H9 (cell line): ENCODE measurements at regions not wholly inside any gene's neighbourhood (a gene's known extent, or its start where the extent isn't known, plus 50 kb on each side); places are given as distances from the start of the nearest gene placed in this dataset.

Experiments used
- DNase-seq: peaks from one replicate; pipeline ENCODE4 v3.0.0-alpha.2; 2017
- H2AFZ ChIP-seq: one replicate; pipeline ENCODE4 v1.6.1; 2013; ENCODE audit warnings: mild to moderate bottlenecking, low read length, control low read depth, moderate library complexity
- H2AK5ac ChIP-seq: 2 replicates; pipeline ENCODE4 v1.6.1; 2013; ENCODE audit warnings: low read length, control low read depth, mixed read lengths; ENCODE audit not compliant: insufficient read length
- H2BK120ac ChIP-seq: one replicate; pipeline ENCODE4 v1.6.1; 2013; ENCODE audit warnings: low read depth, mild to moderate bottlenecking, low read length, control low read depth, inconsistent platforms; ENCODE audit not compliant: poor library complexity, severe bottlenecking
- H2BK12ac ChIP-seq: 2 replicates; pipeline ENCODE4 v1.6.1; 2013; ENCODE audit warnings: low read length, control low read depth, mixed read lengths, low read depth; ENCODE audit not compliant: insufficient read length
- H2BK15ac ChIP-seq: 2 replicates; pipeline ENCODE4 v1.6.1; 2013; ENCODE audit warnings: low read depth, low read length, control low read depth
- H2BK20ac ChIP-seq: one replicate; pipeline ENCODE4 v1.6.1; 2013; ENCODE audit warnings: low read depth, mild to moderate bottlenecking, low read length, control low read depth, inconsistent platforms; ENCODE audit not compliant: poor library complexity, severe bottlenecking
- H2BK5ac ChIP-seq: 2 replicates; pipeline ENCODE4 v1.6.1; 2013; ENCODE audit warnings: low read length, control low read depth, mixed read lengths; ENCODE audit not compliant: insufficient read length
- H3K14ac ChIP-seq: 2 replicates; pipeline ENCODE4 v1.6.1; 2013; ENCODE audit warnings: low read length, control low read depth; ENCODE audit not compliant: insufficient read depth
- H3K18ac ChIP-seq: 2 replicates; pipeline ENCODE4 v1.6.1; 2013; ENCODE audit warnings: low read depth, mild to moderate bottlenecking, mixed read lengths, low read length, control low read depth; ENCODE audit not compliant: insufficient read length
- H3K23ac ChIP-seq: 2 replicates; pipeline ENCODE4 v1.6.1; 2013; ENCODE audit warnings: low read length, control low read depth, mixed read lengths, low read depth; ENCODE audit not compliant: insufficient read length
- H3K23me2 ChIP-seq: 2 replicates; pipeline ENCODE4 v1.6.1; 2013; ENCODE audit warnings: low read depth, mild to moderate bottlenecking, mixed read lengths, low read length, control low read depth; ENCODE audit not compliant: insufficient read length, poor library complexity, severe bottlenecking
- H3K27ac ChIP-seq: 2 replicates; pipeline ENCODE4 v1.5.1; 2013; ENCODE audit warnings: low read length, control low read depth, mixed read lengths, low read depth; ENCODE audit not compliant: insufficient read length
- H3K27me3 ChIP-seq: 2 replicates; pipeline ENCODE4 v1.6.1; 2013; ENCODE audit warnings: low read length, control low read depth, inconsistent platforms; ENCODE audit not compliant: insufficient read depth
- H3K4ac ChIP-seq: 2 replicates; pipeline ENCODE4 v1.6.1; 2013; ENCODE audit warnings: low read depth, mild to moderate bottlenecking, control low read depth, inconsistent platforms, low read length, moderate library complexity
- H3K4me1 ChIP-seq: 2 replicates; pipeline ENCODE4 v1.6.1; 2013; ENCODE audit warnings: low read length, control low read depth, inconsistent platforms; ENCODE audit not compliant: insufficient read depth
- H3K4me2 ChIP-seq: 2 replicates; pipeline ENCODE4 v1.6.1; 2013; ENCODE audit warnings: low read length, control low read depth, mixed read lengths; ENCODE audit not compliant: insufficient read length, insufficient read depth
- H3K56ac ChIP-seq: 2 replicates; pipeline ENCODE4 v1.6.1; 2013; ENCODE audit warnings: low read depth, mild to moderate bottlenecking, mixed read lengths, low read length, control low read depth; ENCODE audit not compliant: insufficient read length
- H3K79me1 ChIP-seq: 2 replicates; pipeline ENCODE4 v1.6.1; 2013; ENCODE audit warnings: low read depth, mild to moderate bottlenecking, moderate library complexity, low read length, control low read depth, inconsistent platforms; ENCODE audit not compliant: insufficient read depth, poor library complexity, severe bottlenecking
- H3K79me2 ChIP-seq: 2 replicates; pipeline ENCODE4 v1.6.1; 2013; ENCODE audit warnings: low read length, control low read depth, inconsistent platforms; ENCODE audit not compliant: insufficient read depth
- H3K9ac ChIP-seq: 2 replicates; pipeline ENCODE4 v1.6.1; 2013; ENCODE audit warnings: low read length, control low read depth, mixed read lengths; ENCODE audit not compliant: insufficient read length; ENCODE audit errors: extremely low read depth
- H3K9me3 ChIP-seq: one replicate; pipeline ENCODE4 v1.6.1; 2013; ENCODE audit warnings: low read depth, low read length, inconsistent platforms; ENCODE audit not compliant: control insufficient read depth
- H3T11ph ChIP-seq: one replicate; pipeline ENCODE4 v1.6.1; 2013; ENCODE audit warnings: mild to moderate bottlenecking, low read length, control low read depth, inconsistent platforms
- H4K20me1 ChIP-seq: one replicate; pipeline ENCODE4 v1.6.1; 2013; ENCODE audit not compliant: control insufficient read depth, insufficient read length, insufficient read depth
- H4K5ac ChIP-seq: 2 replicates; pipeline ENCODE4 v1.6.1; 2013; ENCODE audit warnings: low read depth, mild to moderate bottlenecking, mixed read lengths, low read length, control low read depth; ENCODE audit not compliant: insufficient read length
- H4K8ac ChIP-seq: replicated peaks from 2 replicates; pipeline ENCODE4 v1.6.1; 2013; ENCODE audit warnings: low read length, control low read depth, mixed read lengths, low read depth; ENCODE audit not compliant: insufficient read length
- H4K91ac ChIP-seq: 2 replicates; pipeline ENCODE4 v1.6.1; 2013; ENCODE audit warnings: low read depth, mild to moderate bottlenecking, moderate library complexity, mixed read lengths, low read length, control low read depth; ENCODE audit not compliant: insufficient read length
- H3K27ac Mint-ChIP-seq, 3 experiments: 2 replicates in 2 of 3; 3 replicates in 1 of 3; pipeline ENCODE4 v1.8.0; 2020 to 2021; ENCODE audit warnings: mixed read lengths in 3 of 3, mild to moderate bottlenecking in 1 of 3, moderate library complexity in 1 of 3
- H3K27me3 Mint-ChIP-seq: 2 replicates; pipeline ENCODE4 v1.8.0; 2021; ENCODE audit warnings: low read depth, mild to moderate bottlenecking, moderate library complexity, mixed read lengths
- H3K36me3 Mint-ChIP-seq, 3 experiments: 2 replicates in 2 of 3; 3 replicates in 1 of 3; pipeline ENCODE4 v1.8.0; 2020 to 2021; ENCODE audit warnings: low read depth in 3 of 3, mixed read lengths in 3 of 3; ENCODE audit not compliant: insufficient read depth in 1 of 3
- H3K4me1 Mint-ChIP-seq, 2 experiments: 2 replicates each; pipeline ENCODE4 v1.8.0; 2020; ENCODE audit warnings: mixed read lengths in 2 of 2
- H3K4me3 Mint-ChIP-seq, 2 experiments: 2 replicates in 1 of 2; 3 replicates in 1 of 2; pipeline ENCODE4 v1.8.0; 2020 to 2021; ENCODE audit warnings: mild to moderate bottlenecking in 2 of 2, mixed read lengths in 2 of 2, moderate library complexity in 1 of 2
- H3K9me3 Mint-ChIP-seq, 2 experiments: 2 replicates in 1 of 2; 3 replicates in 1 of 2; pipeline ENCODE4 v1.8.0; 2020; ENCODE audit warnings: mild to moderate bottlenecking in 2 of 2, mixed read lengths in 2 of 2, moderate library complexity in 1 of 2
- WGBS: extraction: QIAGEN DNeasy Blood & Tissue Kit; methylation state at CpG from one replicate; pipeline ENCODE4 v1.1.7; 2013; ENCODE audit warnings: missing lambda C conversion rate, low lambda C conversion rate, mixed read lengths; ENCODE audit not compliant: insufficient read length; ENCODE audit errors: extremely low coverage; 5-methylcytosine and 5-hydroxymethylcytosine counted together
- TF ChIP-seq, protein P1 (sequence below): fragments of 200-600 bp; sonication (generic); conservative IDR thresholded peaks from 3 replicates; pipeline ENCODE4 v1.8.0; 2021; ENCODE audit warnings: antibody characterized with exemption, mild to moderate bottlenecking

DNA sequence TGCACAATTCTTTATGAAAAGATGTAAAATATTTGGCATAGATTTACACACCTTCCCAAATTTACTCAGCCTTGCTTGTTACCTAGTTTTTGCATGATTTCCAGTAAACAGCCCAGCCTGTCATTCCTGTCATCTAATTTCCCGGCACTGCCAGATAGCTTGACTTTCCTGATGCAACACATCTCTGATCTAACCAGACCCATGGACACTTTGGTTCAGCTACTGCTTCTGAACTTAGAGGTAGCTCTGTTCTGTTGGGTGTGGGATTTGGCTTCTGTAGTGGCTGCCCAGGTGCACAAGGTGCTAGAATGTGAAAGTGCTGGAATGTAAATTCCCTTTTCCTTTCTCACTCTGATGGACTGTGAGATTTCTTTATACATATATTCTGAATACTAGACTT lies 1033.5 kb downstream of the SLITRK1 start:
- H3K9me3 Mint-ChIP-seq, result peaks cover 0 to 4% of the 10 kb centered on the region in 2 experiments; a peak in 1 of 5 replicates
- no CpG with 5 or more reads among the region's 1 CpG for WGBS
- H3K79me1 ChIP-seq, result no peaks in the 10 kb centered on the region
- no peaks in the 10 kb centered on the region for H3K36me3 Mint-ChIP-seq
- TF ChIP-seq, protein P1, sequence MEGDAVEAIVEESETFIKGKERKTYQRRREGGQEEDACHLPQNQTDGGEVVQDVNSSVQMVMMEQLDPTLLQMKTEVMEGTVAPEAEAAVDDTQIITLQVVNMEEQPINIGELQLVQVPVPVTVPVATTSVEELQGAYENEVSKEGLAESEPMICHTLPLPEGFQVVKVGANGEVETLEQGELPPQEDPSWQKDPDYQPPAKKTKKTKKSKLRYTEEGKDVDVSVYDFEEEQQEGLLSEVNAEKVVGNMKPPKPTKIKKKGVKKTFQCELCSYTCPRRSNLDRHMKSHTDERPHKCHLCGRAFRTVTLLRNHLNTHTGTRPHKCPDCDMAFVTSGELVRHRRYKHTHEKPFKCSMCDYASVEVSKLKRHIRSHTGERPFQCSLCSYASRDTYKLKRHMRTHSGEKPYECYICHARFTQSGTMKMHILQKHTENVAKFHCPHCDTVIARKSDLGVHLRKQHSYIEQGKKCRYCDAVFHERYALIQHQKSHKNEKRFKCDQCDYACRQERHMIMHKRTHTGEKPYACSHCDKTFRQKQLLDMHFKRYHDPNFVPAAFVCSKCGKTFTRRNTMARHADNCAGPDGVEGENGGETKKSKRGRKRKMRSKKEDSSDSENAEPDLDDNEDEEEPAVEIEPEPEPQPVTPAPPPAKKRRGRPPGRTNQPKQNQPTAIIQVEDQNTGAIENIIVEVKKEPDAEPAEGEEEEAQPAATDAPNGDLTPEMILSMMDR, result no peak
- no peak overlapping the region for H2AK5ac ChIP-seq
- H2BK12ac ChIP-seq, result no peak overlapping the region
- H2BK20ac ChIP-seq, result no peak overlapping the region
- H2BK5ac ChIP-seq, result no peak overlapping the region
- H3K27me3 ChIP-seq, result no peaks in the 10 kb centered on the region
- H3K56ac ChIP-seq, result no peak overlapping the region
- no peak overlapping the region for H3K27ac Mint-ChIP-seq
- no peak overlapping the region for H3K4ac ChIP-seq
- no peak overlapping the region for H3K23ac ChIP-seq
- no peak overlapping the region for H3K4me2 ChIP-seq
- no peak for DNase-seq
- H3K9ac ChIP-seq, result no peak overlapping the region
- H3K14ac ChIP-seq, result no peak overlapping the region
- no peak overlapping the region for H3T11ph ChIP-seq
- H3K4me1 Mint-ChIP-seq, result no peaks in the 10 kb centered on the region
- no peak overlapping the region for H2BK15ac ChIP-seq
- H2BK120ac ChIP-seq, result no peak overlapping the region
- no peaks in the 10 kb centered on the region for H3K9me3 ChIP-seq
- H4K8ac ChIP-seq, result no peak overlapping the region
- no peaks in the 10 kb centered on the region for H3K79me2 ChIP-seq
- H4K91ac ChIP-seq, result no peak overlapping the region
- no peak overlapping the region for H2AFZ ChIP-seq
- no peaks in the 10 kb centered on the region for H3K23me2 ChIP-seq
- no peak overlapping the region for H3K18ac ChIP-seq
- no peak overlapping the region for H3K27ac ChIP-seq
- no peaks in the 10 kb centered on the region for H3K27me3 Mint-ChIP-seq
- no peak overlapping the region for H3K4me3 Mint-ChIP-seq
- no peak overlapping the region for H4K5ac ChIP-seq
- H4K20me1 ChIP-seq, result no peaks in the 10 kb centered on the region
- H3K4me1 ChIP-seq, result no peaks in the 10 kb centered on the region
